ENCODE measurements at regions not wholly inside any gene's neighbourhood (a gene's known extent, or its start where the extent isn't known, plus 50 kb on each side); places are given as distances from the start of the nearest gene placed in this dataset.

DNA sequence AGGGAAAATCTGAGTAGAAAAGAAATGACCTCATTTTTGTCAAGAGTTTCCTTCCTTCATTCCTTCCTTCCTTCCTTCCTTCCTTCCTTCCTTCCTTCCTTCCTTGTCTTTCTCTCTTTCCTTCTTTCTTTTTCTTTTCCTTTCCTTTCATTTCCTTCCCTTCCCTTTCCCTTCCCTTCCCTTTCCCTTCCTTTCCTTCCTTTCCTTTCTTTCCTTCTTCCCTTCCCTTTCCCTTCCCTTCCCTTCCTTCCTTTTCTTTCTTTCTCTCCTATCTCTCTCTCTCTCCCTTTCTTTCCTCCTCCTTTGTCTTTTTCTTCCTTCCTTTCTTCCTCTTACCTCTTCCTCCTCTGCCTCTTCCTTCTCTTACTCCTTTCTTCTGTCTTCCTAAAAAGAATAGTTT lies 347.6 kb downstream of the FAM47A start:
- TF ChIP-seq, protein P1, sequence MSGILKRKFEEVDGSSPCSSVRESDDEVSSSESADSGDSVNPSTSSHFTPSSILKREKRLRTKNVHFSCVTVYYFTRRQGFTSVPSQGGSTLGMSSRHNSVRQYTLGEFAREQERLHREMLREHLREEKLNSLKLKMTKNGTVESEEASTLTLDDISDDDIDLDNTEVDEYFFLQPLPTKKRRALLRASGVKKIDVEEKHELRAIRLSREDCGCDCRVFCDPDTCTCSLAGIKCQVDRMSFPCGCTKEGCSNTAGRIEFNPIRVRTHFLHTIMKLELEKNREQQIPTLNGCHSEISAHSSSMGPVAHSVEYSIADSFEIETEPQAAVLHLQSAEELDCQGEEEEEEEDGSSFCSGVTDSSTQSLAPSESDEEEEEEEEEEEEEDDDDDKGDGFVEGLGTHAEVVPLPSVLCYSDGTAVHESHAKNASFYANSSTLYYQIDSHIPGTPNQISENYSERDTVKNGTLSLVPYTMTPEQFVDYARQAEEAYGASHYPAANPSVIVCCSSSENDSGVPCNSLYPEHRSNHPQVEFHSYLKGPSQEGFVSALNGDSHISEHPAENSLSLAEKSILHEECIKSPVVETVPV (CRISPR knock-in tag; IDR thresholded peaks at IDR 0.05), result no peak
- no peak for TF ChIP-seq ESRRG (CRISPR knock-in tag; IDR thresholded peaks at IDR 0.05)
- TF ChIP-seq ZNF8 (CRISPR knock-in tag; IDR thresholded peaks at IDR 0.05), result no peak
- no peak for TF ChIP-seq SNAI2 (CRISPR knock-in tag; IDR thresholded peaks at IDR 0.05)
- ATAC-seq, result no peak

DNA sequence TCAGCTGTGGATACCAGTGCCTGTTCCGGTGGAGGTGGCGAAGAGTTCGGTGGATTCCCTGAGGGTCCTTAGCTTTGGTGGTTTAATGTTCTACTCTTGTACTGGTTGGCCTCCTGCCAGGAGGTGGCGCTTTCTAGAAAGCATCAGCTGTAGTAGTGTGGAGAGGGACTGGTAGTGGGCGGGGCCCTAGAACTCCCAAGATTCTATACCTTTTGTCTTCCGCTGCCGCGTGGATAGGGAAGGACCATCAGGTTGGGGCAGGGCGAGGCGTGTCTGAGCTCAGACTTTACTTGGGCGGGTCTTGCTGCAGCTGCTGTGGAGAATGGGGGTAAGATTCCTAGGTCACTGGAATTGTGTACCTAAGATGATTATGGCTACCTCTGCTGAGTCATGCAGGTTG lies 390.3 kb downstream of the FAM47A start:
- TF ChIP-seq, protein P1 (CRISPR knock-in tag; IDR thresholded peaks at IDR 0.05), result no peak
- TF ChIP-seq ESRRG (CRISPR knock-in tag; IDR thresholded peaks at IDR 0.05), result no peak
- TF ChIP-seq ZC3H10 (CRISPR knock-in tag; IDR thresholded peaks at IDR 0.05), result no peak
- TF ChIP-seq, protein P2, sequence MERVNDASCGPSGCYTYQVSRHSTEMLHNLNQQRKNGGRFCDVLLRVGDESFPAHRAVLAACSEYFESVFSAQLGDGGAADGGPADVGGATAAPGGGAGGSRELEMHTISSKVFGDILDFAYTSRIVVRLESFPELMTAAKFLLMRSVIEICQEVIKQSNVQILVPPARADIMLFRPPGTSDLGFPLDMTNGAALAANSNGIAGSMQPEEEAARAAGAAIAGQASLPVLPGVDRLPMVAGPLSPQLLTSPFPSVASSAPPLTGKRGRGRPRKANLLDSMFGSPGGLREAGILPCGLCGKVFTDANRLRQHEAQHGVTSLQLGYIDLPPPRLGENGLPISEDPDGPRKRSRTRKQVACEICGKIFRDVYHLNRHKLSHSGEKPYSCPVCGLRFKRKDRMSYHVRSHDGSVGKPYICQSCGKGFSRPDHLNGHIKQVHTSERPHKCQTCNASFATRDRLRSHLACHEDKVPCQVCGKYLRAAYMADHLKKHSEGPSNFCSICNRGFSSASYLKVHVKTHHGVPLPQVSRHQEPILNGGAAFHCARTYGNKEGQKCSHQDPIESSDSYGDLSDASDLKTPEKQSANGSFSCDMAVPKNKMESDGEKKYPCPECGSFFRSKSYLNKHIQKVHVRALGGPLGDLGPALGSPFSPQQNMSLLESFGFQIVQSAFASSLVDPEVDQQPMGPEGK (CRISPR knock-in tag; IDR thresholded peaks at IDR 0.05; ENCODE audit: borderline replicate concordance), result no peak
- no peak for TF ChIP-seq BACH2 (CRISPR knock-in tag; IDR thresholded peaks at IDR 0.05; ENCODE audit: borderline replicate concordance)
- TF ChIP-seq ZNF70 (CRISPR knock-in tag; IDR thresholded peaks at IDR 0.05), result no peak
- TF ChIP-seq, protein P3, sequence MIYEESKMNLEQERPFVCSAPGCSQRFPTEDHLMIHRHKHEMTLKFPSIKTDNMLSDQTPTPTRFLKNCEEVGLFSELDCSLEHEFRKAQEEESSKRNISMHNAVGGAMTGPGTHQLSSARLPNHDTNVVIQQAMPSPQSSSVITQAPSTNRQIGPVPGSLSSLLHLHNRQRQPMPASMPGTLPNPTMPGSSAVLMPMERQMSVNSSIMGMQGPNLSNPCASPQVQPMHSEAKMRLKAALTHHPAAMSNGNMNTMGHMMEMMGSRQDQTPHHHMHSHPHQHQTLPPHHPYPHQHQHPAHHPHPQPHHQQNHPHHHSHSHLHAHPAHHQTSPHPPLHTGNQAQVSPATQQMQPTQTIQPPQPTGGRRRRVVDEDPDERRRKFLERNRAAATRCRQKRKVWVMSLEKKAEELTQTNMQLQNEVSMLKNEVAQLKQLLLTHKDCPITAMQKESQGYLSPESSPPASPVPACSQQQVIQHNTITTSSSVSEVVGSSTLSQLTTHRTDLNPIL (CRISPR knock-in tag; IDR thresholded peaks at IDR 0.05; ENCODE audit: low read depth), result no peak
- no peak for TF ChIP-seq ISL1 (CRISPR knock-in tag; IDR thresholded peaks at IDR 0.05)
- TF ChIP-seq PPARA (CRISPR knock-in tag; IDR thresholded peaks at IDR 0.05; ENCODE audit: borderline replicate concordance), result no peak
- no peak for TF ChIP-seq SNAI2 (CRISPR knock-in tag; IDR thresholded peaks at IDR 0.05)
- TF ChIP-seq, protein P4, sequence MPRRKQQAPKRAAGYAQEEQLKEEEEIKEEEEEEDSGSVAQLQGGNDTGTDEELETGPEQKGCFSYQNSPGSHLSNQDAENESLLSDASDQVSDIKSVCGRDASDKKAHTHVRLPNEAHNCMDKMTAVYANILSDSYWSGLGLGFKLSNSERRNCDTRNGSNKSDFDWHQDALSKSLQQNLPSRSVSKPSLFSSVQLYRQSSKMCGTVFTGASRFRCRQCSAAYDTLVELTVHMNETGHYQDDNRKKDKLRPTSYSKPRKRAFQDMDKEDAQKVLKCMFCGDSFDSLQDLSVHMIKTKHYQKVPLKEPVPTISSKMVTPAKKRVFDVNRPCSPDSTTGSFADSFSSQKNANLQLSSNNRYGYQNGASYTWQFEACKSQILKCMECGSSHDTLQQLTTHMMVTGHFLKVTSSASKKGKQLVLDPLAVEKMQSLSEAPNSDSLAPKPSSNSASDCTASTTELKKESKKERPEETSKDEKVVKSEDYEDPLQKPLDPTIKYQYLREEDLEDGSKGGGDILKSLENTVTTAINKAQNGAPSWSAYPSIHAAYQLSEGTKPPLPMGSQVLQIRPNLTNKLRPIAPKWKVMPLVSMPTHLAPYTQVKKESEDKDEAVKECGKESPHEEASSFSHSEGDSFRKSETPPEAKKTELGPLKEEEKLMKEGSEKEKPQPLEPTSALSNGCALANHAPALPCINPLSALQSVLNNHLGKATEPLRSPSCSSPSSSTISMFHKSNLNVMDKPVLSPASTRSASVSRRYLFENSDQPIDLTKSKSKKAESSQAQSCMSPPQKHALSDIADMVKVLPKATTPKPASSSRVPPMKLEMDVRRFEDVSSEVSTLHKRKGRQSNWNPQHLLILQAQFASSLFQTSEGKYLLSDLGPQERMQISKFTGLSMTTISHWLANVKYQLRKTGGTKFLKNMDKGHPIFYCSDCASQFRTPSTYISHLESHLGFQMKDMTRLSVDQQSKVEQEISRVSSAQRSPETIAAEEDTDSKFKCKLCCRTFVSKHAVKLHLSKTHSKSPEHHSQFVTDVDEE (CRISPR knock-in tag; IDR thresholded peaks at IDR 0.05), result no peak
- no peak for TF ChIP-seq ZNF8 (CRISPR knock-in tag; IDR thresholded peaks at IDR 0.05)
- TF ChIP-seq RARB (CRISPR knock-in tag; IDR thresholded peaks at IDR 0.05), result no peak
- TF ChIP-seq ARNTL (CRISPR knock-in tag; IDR thresholded peaks at IDR 0.05; ENCODE audit: borderline replicate concordance, low read depth), result no peak
- TF ChIP-seq ZFP3 (CRISPR knock-in tag; IDR thresholded peaks at IDR 0.05), result no peak
- TF ChIP-seq, protein P5, sequence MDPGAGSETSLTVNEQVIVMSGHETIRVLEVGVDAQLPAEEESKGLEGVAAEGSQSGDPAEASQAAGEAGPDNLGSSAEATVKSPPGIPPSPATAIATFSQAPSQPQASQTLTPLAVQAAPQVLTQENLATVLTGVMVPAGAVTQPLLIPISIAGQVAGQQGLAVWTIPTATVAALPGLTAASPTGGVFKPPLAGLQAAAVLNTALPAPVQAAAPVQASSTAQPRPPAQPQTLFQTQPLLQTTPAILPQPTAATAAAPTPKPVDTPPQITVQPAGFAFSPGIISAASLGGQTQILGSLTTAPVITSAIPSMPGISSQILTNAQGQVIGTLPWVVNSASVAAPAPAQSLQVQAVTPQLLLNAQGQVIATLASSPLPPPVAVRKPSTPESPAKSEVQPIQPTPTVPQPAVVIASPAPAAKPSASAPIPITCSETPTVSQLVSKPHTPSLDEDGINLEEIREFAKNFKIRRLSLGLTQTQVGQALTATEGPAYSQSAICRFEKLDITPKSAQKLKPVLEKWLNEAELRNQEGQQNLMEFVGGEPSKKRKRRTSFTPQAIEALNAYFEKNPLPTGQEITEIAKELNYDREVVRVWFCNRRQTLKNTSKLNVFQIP (CRISPR knock-in tag; IDR thresholded peaks at IDR 0.05; ENCODE audit: borderline replicate concordance, low read depth), result no peak
- TF ChIP-seq TOX (CRISPR knock-in tag; IDR thresholded peaks at IDR 0.05; ENCODE audit: borderline replicate concordance), result no peak
- TF ChIP-seq TCF4 (CRISPR knock-in tag; IDR thresholded peaks at IDR 0.05; ENCODE audit: borderline replicate concordance), result no peak
- TF ChIP-seq GLIS3 (CRISPR knock-in tag; IDR thresholded peaks at IDR 0.05), result no peak
- ATAC-seq, result no peak

DNA sequence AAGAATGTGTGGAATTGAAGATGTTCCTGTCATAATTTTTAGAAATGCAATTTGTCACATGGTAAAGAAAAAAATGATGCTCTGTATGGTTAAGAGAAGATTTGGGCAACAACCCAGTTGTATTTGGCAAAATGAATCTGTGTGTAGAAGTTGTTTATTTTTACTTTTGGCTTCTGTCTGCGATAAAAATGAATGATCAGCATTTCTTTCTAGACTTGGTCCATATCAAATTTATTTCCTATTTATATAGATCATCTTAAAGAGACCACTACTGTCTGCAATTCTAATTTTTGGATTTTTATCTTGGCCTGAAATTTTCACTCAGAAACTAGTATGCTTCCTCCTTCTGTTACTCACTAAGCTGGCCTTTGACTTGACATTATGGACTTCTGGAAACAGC lies 396.9 kb downstream of the FAM47A start:
- no peak for TF ChIP-seq RARB (CRISPR knock-in tag; IDR thresholded peaks at IDR 0.05)
- TF ChIP-seq, protein P5 (CRISPR knock-in tag; IDR thresholded peaks at IDR 0.05; ENCODE audit: borderline replicate concordance, low read depth), result no peak
- TF ChIP-seq PPARA (CRISPR knock-in tag; IDR thresholded peaks at IDR 0.05; ENCODE audit: borderline replicate concordance), result no peak
- no peak for TF ChIP-seq TOX (CRISPR knock-in tag; IDR thresholded peaks at IDR 0.05; ENCODE audit: borderline replicate concordance)
- TF ChIP-seq ZFP3 (CRISPR knock-in tag; IDR thresholded peaks at IDR 0.05), result no peak
- no peak for TF ChIP-seq ESRRG (CRISPR knock-in tag; IDR thresholded peaks at IDR 0.05)
- TF ChIP-seq, protein P3 (CRISPR knock-in tag; IDR thresholded peaks at IDR 0.05; ENCODE audit: low read depth), result no peak
- no peak for TF ChIP-seq ARNTL (CRISPR knock-in tag; IDR thresholded peaks at IDR 0.05; ENCODE audit: borderline replicate concordance, low read depth)
- no peak for TF ChIP-seq ZNF70 (CRISPR knock-in tag; IDR thresholded peaks at IDR 0.05)
- no peak for TF ChIP-seq ZC3H10 (CRISPR knock-in tag; IDR thresholded peaks at IDR 0.05)
- no peak for TF ChIP-seq TCF4 (CRISPR knock-in tag; IDR thresholded peaks at IDR 0.05; ENCODE audit: borderline replicate concordance)
- TF ChIP-seq BACH2 (CRISPR knock-in tag; IDR thresholded peaks at IDR 0.05; ENCODE audit: borderline replicate concordance), result no peak
- no peak for TF ChIP-seq SNAI2 (CRISPR knock-in tag; IDR thresholded peaks at IDR 0.05)
- no peak for TF ChIP-seq OSR1 (CRISPR knock-in tag; IDR thresholded peaks at IDR 0.05)

More for the DNA sequence above, 396.9 kb downstream of the FAM47A start:
- no peak for ATAC-seq
